Suprapubic skin (tissue), 4 donors: ENCODE measurements at regions not wholly inside any gene's neighbourhood (a gene's known extent, or its start where the extent isn't known, plus 50 kb on each side); places are given as distances from the start of the nearest gene placed in this dataset.

ENCODE experiments used
- CTCF ChIP-seq, 2 donors: fragments of 200-600 bp in 1 of 2; fragments of 450-650 bp in 1 of 2; sonication (generic) in 1 of 2; IDR thresholded peaks; one replicate each; pipeline ENCODE4 v1.5.1; 2016 to 2019; ENCODE audit warnings: antibody characterized with exemption in 2 of 2, mild to moderate bottlenecking in 1 of 2, moderate library complexity in 1 of 2
- EP300 ChIP-seq: sonication (generic); formaldehyde crosslinking; IDR thresholded peaks from one replicate; pipeline ENCODE4 v1.6.1; 2017; ENCODE audit warnings: antibody characterized with exemption
- POLR2A ChIP-seq, 2 donors: fragments of 450-650 bp; IDR thresholded peaks; one replicate each; pipeline ENCODE4 v1.6.1; 2017; ENCODE audit warnings: antibody characterized with exemption in 2 of 2, mild to moderate bottlenecking in 2 of 2, moderate library complexity in 2 of 2
- POLR2AphosphoS5 ChIP-seq, 3 donors: sonication (generic); formaldehyde crosslinking; IDR thresholded peaks; one replicate each; pipeline ENCODE4 v1.6.1; 2017; ENCODE audit warnings: antibody characterized with exemption in 3 of 3

DNA sequence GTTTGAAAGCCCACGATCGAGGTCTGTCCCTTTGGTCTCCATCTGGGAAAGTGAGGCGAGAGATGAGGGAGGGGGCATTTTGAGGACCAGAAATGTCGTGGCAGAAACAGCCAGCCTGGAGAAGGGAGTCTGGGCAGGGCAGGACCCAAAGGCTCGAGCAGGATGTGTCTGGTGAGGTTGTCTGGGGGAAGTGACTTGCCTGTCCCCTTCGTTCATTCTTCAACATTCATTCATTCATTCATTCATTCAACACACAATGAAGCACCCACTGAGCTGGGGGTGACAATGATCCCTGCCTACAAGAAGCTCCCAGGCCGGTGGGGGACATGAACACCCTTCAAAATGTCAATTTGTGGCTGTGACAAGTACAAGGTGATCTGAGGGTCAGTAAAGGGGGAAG, 80.5 kb downstream of the CEBPB start:
- TF ChIP-seq POLR2A (IDR thresholded peaks at IDR 0.05) (no peak), CTCF (IDR thresholded peaks at IDR 0.05) (no peak), POLR2AphosphoS5 (IDR thresholded peaks at IDR 0.05) (no peak), EP300 (no peak)
